ENCODE measurements at regions not wholly inside any gene's neighbourhood (a gene's known extent, or its start where the extent isn't known, plus 50 kb on each side); places are given as distances from the start of the nearest gene placed in this dataset.

GRCh38 chr11:13210424-13210823, 67.2 kb upstream of the BMAL1 start:
- TF ChIP-seq POLR2AphosphoS5 (IDR thresholded peaks at IDR 0.05; ENCODE audit: low read depth, low read length) (no peak), TAF1 (IDR thresholded peaks at IDR 0.05; ENCODE audit: borderline replicate concordance, insufficient read depth, low read length) (no peak), REST (IDR thresholded peaks at IDR 0.05; ENCODE audit: insufficient read depth in 1 of 2, low read depth in 2 of 2, low read length in 2 of 2) (no peak)
